ENCODE measurements at regions not wholly inside any gene's neighbourhood (a gene's known extent, or its start where the extent isn't known, plus 50 kb on each side); places are given as distances from the start of the nearest gene placed in this dataset.

- H3K36me3 ChIP-seq = no peaks in the 10 kb centered on the region
- no peak overlapping the region for H3K27ac ChIP-seq
- no peak for DNase-seq (ENCODE audit: low spot score)
- H3K27me3 ChIP-seq = no peaks in the 10 kb centered on the region
- Mint-ChIP-seq H3K4me3 (no peak overlapping the region), H3K4me1 (peaks cover 8% of the 10 kb centered on the region), H3K27me3 (ENCODE audit: insufficient read depth, low read depth) (peaks cover 4% of the 10 kb centered on the region), H3K36me3 (no peaks in the 10 kb centered on the region), H3K9me3 (no peaks in the 10 kb centered on the region), H3K27ac (no peak overlapping the region)
- no peak overlapping the region for H3K4me3 ChIP-seq
- no peaks in the 10 kb centered on the region for H3K9me3 ChIP-seq (ENCODE audit: low read depth)
- H4K20me1 ChIP-seq (ENCODE audit: low read depth) = no peaks in the 10 kb centered on the region
- no peak overlapping the region for H2AFZ ChIP-seq (replicated peaks)
- H3K79me2 ChIP-seq (ENCODE audit: low read depth) = no peaks in the 10 kb centered on the region
- no peak overlapping the region for H3K4me2 ChIP-seq
- H3K4me1 ChIP-seq = peaks cover 25% of the 10 kb centered on the region
- H3K9ac ChIP-seq = no peak overlapping the region
- peaks cover 9% of the 10 kb centered on the region for H3F3A ChIP-seq (ENCODE audit: low read depth)
- TF ChIP-seq EZH2phosphoT487 (IDR thresholded peaks at IDR 0.05) (no peak), EZH2 (IDR thresholded peaks at IDR 0.05) (no peak)
- TF ChIP-seq, protein P1, sequence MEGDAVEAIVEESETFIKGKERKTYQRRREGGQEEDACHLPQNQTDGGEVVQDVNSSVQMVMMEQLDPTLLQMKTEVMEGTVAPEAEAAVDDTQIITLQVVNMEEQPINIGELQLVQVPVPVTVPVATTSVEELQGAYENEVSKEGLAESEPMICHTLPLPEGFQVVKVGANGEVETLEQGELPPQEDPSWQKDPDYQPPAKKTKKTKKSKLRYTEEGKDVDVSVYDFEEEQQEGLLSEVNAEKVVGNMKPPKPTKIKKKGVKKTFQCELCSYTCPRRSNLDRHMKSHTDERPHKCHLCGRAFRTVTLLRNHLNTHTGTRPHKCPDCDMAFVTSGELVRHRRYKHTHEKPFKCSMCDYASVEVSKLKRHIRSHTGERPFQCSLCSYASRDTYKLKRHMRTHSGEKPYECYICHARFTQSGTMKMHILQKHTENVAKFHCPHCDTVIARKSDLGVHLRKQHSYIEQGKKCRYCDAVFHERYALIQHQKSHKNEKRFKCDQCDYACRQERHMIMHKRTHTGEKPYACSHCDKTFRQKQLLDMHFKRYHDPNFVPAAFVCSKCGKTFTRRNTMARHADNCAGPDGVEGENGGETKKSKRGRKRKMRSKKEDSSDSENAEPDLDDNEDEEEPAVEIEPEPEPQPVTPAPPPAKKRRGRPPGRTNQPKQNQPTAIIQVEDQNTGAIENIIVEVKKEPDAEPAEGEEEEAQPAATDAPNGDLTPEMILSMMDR (IDR thresholded peaks at IDR 0.05) = no peak
These were observed 565.8 kb downstream of the TLE1 start for GRCh38 chr9:81123526-81123925.

DNA sequence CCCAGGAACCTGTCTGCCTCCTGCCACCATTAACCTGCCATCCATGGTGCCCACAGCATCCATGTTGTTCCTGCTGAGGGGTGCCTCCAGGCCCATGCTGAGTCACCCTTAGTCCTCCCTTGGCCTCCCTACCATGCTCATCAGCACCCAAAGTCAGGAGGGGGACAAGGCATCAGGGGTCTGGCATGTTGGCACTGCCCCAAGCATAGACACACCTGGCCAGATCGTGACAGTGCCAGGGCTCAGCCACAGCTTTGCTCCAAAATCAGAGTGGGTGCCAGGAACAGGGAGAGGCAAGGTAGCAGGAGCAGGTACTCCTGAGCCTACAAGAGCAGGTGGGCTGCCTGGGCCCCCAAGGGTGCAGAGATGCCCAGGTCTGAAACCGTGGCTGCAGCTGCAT lies 566.6 kb downstream of the TLE1 start:
- TF ChIP-seq EZH2phosphoT487 (IDR thresholded peaks at IDR 0.05) (no peak), EZH2 (IDR thresholded peaks at IDR 0.05) (no peak)
- TF ChIP-seq, protein P1 (IDR thresholded peaks at IDR 0.05) = no peak
- Histone ChIP-seq H3K79me2 (ENCODE audit: low read depth) (no peaks in the 10 kb centered on the region), H3K9me3 (ENCODE audit: low read depth) (no peaks in the 10 kb centered on the region), H3K4me2 (no peak overlapping the region), H2AFZ (replicated peaks) (no peak overlapping the region), H3K36me3 (no peaks in the 10 kb centered on the region), H3K27me3 (no peaks in the 10 kb centered on the region), H3F3A (ENCODE audit: low read depth) (peaks cover 9% of the 10 kb centered on the region), H3K9ac (no peak overlapping the region), H4K20me1 (ENCODE audit: low read depth) (no peaks in the 10 kb centered on the region), H3K4me3 (no peak overlapping the region), H3K4me1 (peaks cover 19% of the 10 kb centered on the region), H3K27ac (no peak overlapping the region)
- Mint-ChIP-seq H3K27ac (no peak overlapping the region), H3K36me3 (no peaks in the 10 kb centered on the region), H3K4me3 (no peak overlapping the region), H3K27me3 (ENCODE audit: insufficient read depth, low read depth) (peaks cover 4% of the 10 kb centered on the region), H3K4me1 (peaks cover 8% of the 10 kb centered on the region), H3K9me3 (no peaks in the 10 kb centered on the region)
- no peak for DNase-seq (ENCODE audit: low spot score)

- Mint-ChIP-seq H3K36me3 (no peaks in the 10 kb centered on the region), H3K27me3 (ENCODE audit: insufficient read depth, low read depth) (peaks cover 4% of the 10 kb centered on the region), H3K4me1 (peaks cover 6% of the 10 kb centered on the region), H3K27ac (no peak overlapping the region), H3K9me3 (peaks cover 3% of the 10 kb centered on the region), H3K4me3 (no peak overlapping the region)
- TF ChIP-seq EZH2phosphoT487 (IDR thresholded peaks at IDR 0.05) (no peak), EZH2 (IDR thresholded peaks at IDR 0.05) (no peak)
- TF ChIP-seq, protein P1 (IDR thresholded peaks at IDR 0.05) = no peak
- no peaks in the 10 kb centered on the region for H3K4me1 ChIP-seq
- no peak overlapping the region for H3K4me3 ChIP-seq
- no peaks in the 10 kb centered on the region for H4K20me1 ChIP-seq (ENCODE audit: low read depth)
- H3K4me2 ChIP-seq = no peak overlapping the region
- no peak for DNase-seq (ENCODE audit: low spot score)
- no peak overlapping the region for H3K9ac ChIP-seq
- H3K79me2 ChIP-seq (ENCODE audit: low read depth) = no peaks in the 10 kb centered on the region
- H3K27ac ChIP-seq = no peak overlapping the region
- H3K9me3 ChIP-seq (ENCODE audit: low read depth) = no peaks in the 10 kb centered on the region
- no peaks in the 10 kb centered on the region for H3F3A ChIP-seq (ENCODE audit: low read depth)
- no peak overlapping the region for H2AFZ ChIP-seq (replicated peaks)
- no peaks in the 10 kb centered on the region for H3K36me3 ChIP-seq
- no peaks in the 10 kb centered on the region for H3K27me3 ChIP-seq
These were observed 569.8 kb downstream of the TLE1 start for GRCh38 chr9:81119591-81119990.

Data from neural progenitor cell (in vitro differentiated cells).